ENCODE measurements at regions not wholly inside any gene's neighbourhood (a gene's known extent, or its start where the extent isn't known, plus 50 kb on each side); places are given as distances from the start of the nearest gene placed in this dataset.
"Not testable (repeated sequence)": the region's sequence is repeated elsewhere in the genome, so short reads cannot be mapped to it uniquely, and the experiment has no call there.

GRCh38 chr3:177906126-177906511 lies 630.1 kb upstream of the KCNMB2 start:
- DNase-seq (ENCODE audit: low spot score) = no peak

- DNase-seq (ENCODE audit: low spot score) = no peak
Observed at GRCh38 chr3:177906578-177907229, 629.5 kb upstream of the KCNMB2 start.

GRCh38 chr3:177909530-177909929 lies 626.7 kb upstream of the KCNMB2 start:
- DNase-seq (ENCODE audit: low spot score) = not testable (repeated sequence)

- no peak for DNase-seq (ENCODE audit: low spot score)
Observed at GRCh38 chr3:177914224-177914623, 622.0 kb upstream of the KCNMB2 start.

- DNase-seq (ENCODE audit: low spot score) = no peak
Observed at GRCh38 chr3:177916461-177916860, 619.8 kb upstream of the KCNMB2 start.

GRCh38 chr3:177917234-177917861 lies 618.9 kb upstream of the KCNMB2 start:
- DNase-seq (ENCODE audit: low spot score) = no peak

- no peak for DNase-seq (ENCODE audit: low spot score)
Observed at GRCh38 chr3:177921153-177921552, 615.1 kb upstream of the KCNMB2 start.

- no peak for DNase-seq (ENCODE audit: low spot score)
Observed at GRCh38 chr3:177924261-177924660, 612.0 kb upstream of the KCNMB2 start.

- DNase-seq (ENCODE audit: low spot score) = no peak
Observed at GRCh38 chr3:177928172-177928873, 607.9 kb upstream of the KCNMB2 start.

GRCh38 chr3:177929310-177929709 lies 606.9 kb upstream of the KCNMB2 start:
- DNase-seq (ENCODE audit: low spot score) = no peak

GRCh38 chr3:177930771-177931170 lies 605.5 kb upstream of the KCNMB2 start:
- no peak for DNase-seq (ENCODE audit: low spot score)

- DNase-seq (ENCODE audit: low spot score) = no peak
Observed at GRCh38 chr3:177931346-177931745, 604.9 kb upstream of the KCNMB2 start.

GRCh38 chr3:177932346-177932745 lies 603.9 kb upstream of the KCNMB2 start:
- DNase-seq (ENCODE audit: low spot score) = no peak

GRCh38 chr3:177932750-177933660 lies 603.2 kb upstream of the KCNMB2 start:
- no peak for DNase-seq (ENCODE audit: low spot score)

GRCh38 chr3:177934001-177934891 lies 602.0 kb upstream of the KCNMB2 start:
- DNase-seq (ENCODE audit: low spot score) = no peak

- no peak for DNase-seq (ENCODE audit: low spot score)
Observed at GRCh38 chr3:177935047-177935446, 601.2 kb upstream of the KCNMB2 start.

GRCh38 chr3:177936721-177937120 lies 599.5 kb upstream of the KCNMB2 start:
- DNase-seq (ENCODE audit: low spot score) = no peak

GRCh38 chr3:177942911-177943310 lies 593.3 kb upstream of the KCNMB2 start:
- no peak for DNase-seq (ENCODE audit: low spot score)

- no peak for DNase-seq (ENCODE audit: low spot score)
Observed at GRCh38 chr3:177944228-177944661, 592.0 kb upstream of the KCNMB2 start.

- DNase-seq (ENCODE audit: low spot score) = no peak
Observed at GRCh38 chr3:177946048-177946447, 590.2 kb upstream of the KCNMB2 start.

GRCh38 chr3:177946497-177946896 lies 589.7 kb upstream of the KCNMB2 start:
- DNase-seq (ENCODE audit: low spot score) = no peak
